GM12878 (cell line): ENCODE measurements at regions not wholly inside any gene's neighbourhood (a gene's known extent, or its start where the extent isn't known, plus 50 kb on each side); places are given as distances from the start of the nearest gene placed in this dataset.

Source experiments
- ATAC-seq: fragments of 200-7000 bp; cut with Tn5 transposase; 3 replicates; pipeline ENCODE4 v1.9.1; 2020; ENCODE audit warnings: mild to moderate bottlenecking, moderate library complexity
- BruUV-seq: library from RNA; stranded (reverse); fragments of 400-500 nt; replicated peaks from 2 replicates; lab custom pipeline; 2021; lab: Mats Ljungman, UMichigan
- CTCF ChIA-PET: fragments of 300-600 bp; sonication (Branson Sonifier 250); formaldehyde crosslinking; extraction: SDS; loops from one replicate; lab custom pipeline; 2021; ENCODE audit warnings: inconsistent platforms; lab: Yijun Ruan, JAX
- POLR2A ChIA-PET: fragments of 350-600 bp; formaldehyde crosslinking; extraction: SDS; loops from one replicate; lab custom pipeline; 2021; ENCODE audit warnings: inconsistent platforms; lab: Charles Lee
- RAD21 ChIA-PET: fragments of 300-600 bp; sonication (Branson Sonifier 250); formaldehyde crosslinking; loops from one replicate; lab custom pipeline; 2023; ENCODE audit warnings: antibody characterized with exemption; ENCODE audit not compliant: unreplicated experiment; lab: Charles Lee
- SMC1A ChIA-PET: fragments of 300-600 bp; sonication (Branson Sonifier 250); formaldehyde crosslinking; loops from one replicate; lab custom pipeline; 2023; ENCODE audit not compliant: unreplicated experiment, uncharacterized antibody; lab: Charles Lee
- DNase-seq: peaks from one replicate; pipeline ENCODE4 v3.0.0-alpha.2; 2011; ENCODE audit warnings: low read depth, low spot score
- FAIRE-seq: peaks from 3 replicates; lab custom pipeline; 2011; peaks lifted over from hg19 to GRCh38; lab: Jason Lieb, UNC
- H2AFZ ChIP-seq: 2 replicates; pipeline ENCODE4 v1.6.0; 2011; ENCODE audit warnings: low read depth, low read length, control low read depth; ENCODE audit not compliant: control insufficient read depth
- H3K27ac ChIP-seq: 2 replicates; pipeline ENCODE4 v1.5.1; 2011; ENCODE audit warnings: control low read depth; ENCODE audit not compliant: control insufficient read depth, insufficient read depth
- H3K27me3 ChIP-seq, 2 experiments: replicated peaks in 1 of 2; 2 replicates each; pipeline versions ENCODE4 v1.6.0 to v1.6.1; 2011; ENCODE audit warnings: low read length in 1 of 2; ENCODE audit not compliant: control insufficient read depth in 2 of 2, insufficient read depth in 2 of 2
- H3K36me3 ChIP-seq, 2 experiments: 2 replicates each; pipeline ENCODE4 v1.5.1; 2011; ENCODE audit warnings: low read length in 1 of 2; ENCODE audit not compliant: control insufficient read depth in 2 of 2, insufficient read depth in 2 of 2
- H3K4me1 ChIP-seq: 2 replicates; pipeline ENCODE4 v1.6.1; 2011; ENCODE audit warnings: mild to moderate bottlenecking, low read length, moderate library complexity, mixed read lengths; ENCODE audit not compliant: control insufficient read depth, insufficient read depth
- H3K4me2 ChIP-seq: 2 replicates; pipeline ENCODE4 v1.6.0; 2011; ENCODE audit warnings: control low read depth; ENCODE audit not compliant: control insufficient read depth, insufficient read depth
- H3K4me3 ChIP-seq: fragments of 200-600 bp; sonication (generic); 2 replicates; pipeline ENCODE4 v1.5.1; 2016
- H3K79me2 ChIP-seq: 2 replicates; pipeline ENCODE4 v1.6.0; 2011; ENCODE audit warnings: low read length; ENCODE audit not compliant: control insufficient read depth, insufficient read depth
- H3K9ac ChIP-seq: 2 replicates; pipeline ENCODE4 v1.8.0; 2011; ENCODE audit warnings: low read length, control low read depth, mixed read lengths; ENCODE audit not compliant: control insufficient read depth, insufficient read depth
- H3K9me3 ChIP-seq: replicated peaks from 3 replicates; pipeline ENCODE4 v1.5.1; 2011; ENCODE audit warnings: mild to moderate bottlenecking, low read length; ENCODE audit not compliant: control insufficient read depth, insufficient read depth
- H4K20me1 ChIP-seq: 2 replicates; pipeline ENCODE4 v1.6.0; 2011; ENCODE audit not compliant: control insufficient read depth, insufficient read depth
- CBFB ChIP-seq: IDR thresholded peaks from 2 replicates; pipeline ENCODE4 v1.6.1; 2016; ENCODE audit warnings: antibody characterized with exemption, low read depth
- CBX5 ChIP-seq: sonication (generic); IDR thresholded peaks from 2 replicates; pipeline ENCODE4 v1.6.1; 2016; ENCODE audit warnings: low read depth, moderate library complexity, mild to moderate bottlenecking, inconsistent platforms
- CUX1 ChIP-seq: IDR thresholded peaks from 2 replicates; pipeline ENCODE4 v1.6.1; 2012; ENCODE audit warnings: improper control_type of control experiment, low read depth, low read length; ENCODE audit not compliant: insufficient replicate concordance
- KAT2A ChIP-seq: conservative IDR thresholded peaks from 2 replicates; pipeline ENCODE4 v1.6.1; 2011; ENCODE audit warnings: low read depth, low read length; ENCODE audit not compliant: control insufficient read depth
- LARP7 ChIP-seq: fragments of 450-650 bp; IDR thresholded peaks from 2 replicates; pipeline ENCODE4 v1.6.1; 2017; ENCODE audit warnings: mild to moderate bottlenecking
- NFYA ChIP-seq: IDR thresholded peaks from 2 replicates; pipeline ENCODE4 v1.6.1; 2011; ENCODE audit warnings: low read depth, mild to moderate bottlenecking, low read length, improper control_type of control experiment, borderline replicate concordance
- NFYB ChIP-seq: IDR thresholded peaks from 2 replicates; pipeline ENCODE4 v1.6.1; 2011; ENCODE audit warnings: low read depth, mild to moderate bottlenecking, low read length, improper control_type of control experiment, moderate library complexity; ENCODE audit not compliant: insufficient read depth
- NR2C1 ChIP-seq: fragments of 450-650 bp; IDR thresholded peaks from 2 replicates; pipeline ENCODE4 v1.6.1; 2017; ENCODE audit warnings: antibody characterized with exemption, mild to moderate bottlenecking, moderate library complexity
- RBBP5 ChIP-seq: fragments of 200-600 bp; sonication (generic); conservative IDR thresholded peaks from 2 replicates; pipeline ENCODE4 v1.6.1; 2016
- SMARCA5 ChIP-seq: fragments of 450-650 bp; IDR thresholded peaks from 2 replicates; pipeline ENCODE4 v1.6.1; 2017; ENCODE audit warnings: mild to moderate bottlenecking
- SP1 ChIP-seq: IDR thresholded peaks from one replicate; pipeline ENCODE4 v1.6.1; 2011; ENCODE audit warnings: low read depth, low read length
- SRF ChIP-seq, 2 experiments: IDR thresholded peaks; 2 replicates each; pipeline ENCODE4 v1.6.1; 2011; ENCODE audit warnings: low read depth in 2 of 2, low read length in 2 of 2, mild to moderate bottlenecking in 1 of 2, moderate library complexity in 1 of 2
- TCF12 ChIP-seq: IDR thresholded peaks from 2 replicates; pipeline ENCODE4 v1.6.1; 2011; ENCODE audit warnings: low read depth, mild to moderate bottlenecking, low read length
- ZNF384 ChIP-seq: IDR thresholded peaks from 2 replicates; pipeline ENCODE4 v1.6.1; 2012; ENCODE audit warnings: low read depth, mild to moderate bottlenecking, low read length, improper control_type of control experiment, borderline replicate concordance
- WGBS: methylation state at CpG from one replicate; pipeline ENCODE4 v1.1.6; 2016; ENCODE audit warnings: low lambda C conversion rate; ENCODE audit not compliant: insufficient replicate concordance, insufficient coverage; ENCODE audit errors: missing lambda C conversion rate; 5-methylcytosine and 5-hydroxymethylcytosine counted together
- in situ Hi-C: fragments of 300-500 bp; cut with MboI; formaldehyde crosslinking; loops from 9 replicates; pipeline ENCODE4 v1.14.3; 2018; ENCODE audit warnings: mixed read lengths
- intact Hi-C: fragments of 100-400 bp; cut with micrococcal nuclease; formaldehyde crosslinking; loops from one replicate; pipeline ENCODE4 v1.14.2; 2022; ENCODE audit not compliant: unreplicated experiment
- TF ChIP-seq, protein P1 (sequence below): fragments of 450-650 bp; formaldehyde crosslinking; IDR thresholded peaks from 2 replicates; pipeline ENCODE4 v1.4.0; 2022; ENCODE audit warnings: mild to moderate bottlenecking, moderate library complexity

- TF ChIP-seq SMARCA5: no peak
- TF ChIP-seq ZNF384: no peak
- TF ChIP-seq SP1: no peak
- no peak for TF ChIP-seq NFYA
- no peak for TF ChIP-seq CBFB
- no peak for TF ChIP-seq CUX1
- TF ChIP-seq, protein P1, sequence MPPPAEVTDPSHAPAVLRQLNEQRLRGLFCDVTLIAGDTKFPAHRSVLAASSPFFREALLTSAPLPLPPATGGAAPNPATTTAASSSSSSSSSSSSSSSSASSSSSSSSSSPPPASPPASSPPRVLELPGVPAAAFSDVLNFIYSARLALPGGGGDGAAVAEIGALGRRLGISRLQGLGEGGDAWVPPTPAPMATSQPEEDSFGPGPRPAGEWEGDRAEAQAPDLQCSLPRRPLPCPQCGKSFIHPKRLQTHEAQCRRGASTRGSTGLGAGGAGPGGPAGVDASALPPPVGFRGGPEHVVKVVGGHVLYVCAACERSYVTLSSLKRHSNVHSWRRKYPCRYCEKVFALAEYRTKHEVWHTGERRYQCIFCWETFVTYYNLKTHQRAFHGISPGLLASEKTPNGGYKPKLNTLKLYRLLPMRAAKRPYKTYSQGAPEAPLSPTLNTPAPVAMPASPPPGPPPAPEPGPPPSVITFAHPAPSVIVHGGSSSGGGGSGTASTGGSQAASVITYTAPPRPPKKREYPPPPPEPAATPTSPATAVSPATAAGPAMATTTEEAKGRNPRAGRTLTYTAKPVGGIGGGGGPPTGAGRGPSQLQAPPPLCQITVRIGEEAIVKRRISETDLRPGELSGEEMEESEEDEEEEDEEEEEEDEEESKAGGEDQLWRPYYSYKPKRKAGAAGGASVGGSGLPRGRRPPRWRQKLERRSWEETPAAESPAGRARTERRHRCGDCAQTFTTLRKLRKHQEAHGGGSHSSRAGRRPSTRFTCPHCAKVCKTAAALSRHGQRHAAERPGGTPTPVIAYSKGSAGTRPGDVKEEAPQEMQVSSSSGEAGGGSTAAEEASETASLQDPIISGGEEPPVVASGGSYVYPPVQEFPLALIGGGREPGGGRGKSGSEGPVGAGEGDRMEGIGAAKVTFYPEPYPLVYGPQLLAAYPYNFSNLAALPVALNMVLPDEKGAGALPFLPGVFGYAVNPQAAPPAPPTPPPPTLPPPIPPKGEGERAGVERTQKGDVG: no peak
- TF ChIP-seq RBBP5: no peak
- TF ChIP-seq LARP7: no peak
- no peak for TF ChIP-seq KAT2A
- no peak for TF ChIP-seq NR2C1
- no peak for TF ChIP-seq CBX5
- no peak for TF ChIP-seq SRF (IDR thresholded peaks at IDR 0.05; ENCODE audit: low read depth in 2 of 2, low read length in 2 of 2)
- no peak for TF ChIP-seq NFYB
- TF ChIP-seq TCF12: no peak
- no peaks in the 10 kb centered on the region for H3K27me3 ChIP-seq
- no peaks in the 10 kb centered on the region for H3K4me1 ChIP-seq
- ChIA-PET RAD21 (no interaction called here), CTCF (no interaction called here), POLR2A (no interaction called here), SMC1A (no interaction called here)
- no peak overlapping the region for H3K4me3 ChIP-seq
- H3K27ac ChIP-seq: no peak overlapping the region
- in situ Hi-C loops: no loop called here
- H3K4me2 ChIP-seq: no peak overlapping the region
- H3K79me2 ChIP-seq: no peaks in the 10 kb centered on the region
- ATAC-seq (no peak), FAIRE-seq (no peak), DNase-seq (no peak)
- H2AFZ ChIP-seq: no peak overlapping the region
- BruUV-seq: no TSS peak
- intact Hi-C loops: no loop called here
- H4K20me1 ChIP-seq: no peaks in the 10 kb centered on the region
- no peaks in the 10 kb centered on the region for H3K36me3 ChIP-seq
- WGBS: 41% methylated on average over 3 of the region's 3 CpGs
- H3K9ac ChIP-seq: no peak overlapping the region
- H3K9me3 ChIP-seq: no peaks in the 10 kb centered on the region
These were observed 148.7 kb downstream of the KCNJ2 start for GRCh38 chr17:70318051-70318450.
